Stimulated activated CD8-positive, alpha-beta memory T cell treated with anti-CD3 and anti-CD28 coated beads, Interleukin-2, amount 100 ng/mL, for 48 hours (primary cell): ENCODE measurements at regions not wholly inside any gene's neighbourhood (a gene's known extent, or its start where the extent isn't known, plus 50 kb on each side); places are given as distances from the start of the nearest gene placed in this dataset.

Experiments used
- DNase-seq, 2 donors: peaks; one replicate each; pipeline ENCODE4 v3.0.0-alpha.2; 2020; ENCODE audit warnings: low read depth in 2 of 2

GRCh38 chr10:90321132-90321816 is 536.6 kb downstream of the HTR7 start:
- DNase-seq: no peak

GRCh38 chr10:90326498-90327267 is 531.2 kb downstream of the HTR7 start:
- no peak for DNase-seq

GRCh38 chr10:90327611-90328010 is 530.2 kb downstream of the HTR7 start:
- DNase-seq: no peak

- no peak for DNase-seq
These were observed 529.4 kb downstream of the HTR7 start for GRCh38 chr10:90328459-90328858.

- DNase-seq: no peak
These were observed 528.9 kb downstream of the HTR7 start for GRCh38 chr10:90328896-90329295.

GRCh38 chr10:90337316-90337715 is 520.5 kb downstream of the HTR7 start:
- DNase-seq: no peak

GRCh38 chr10:90342480-90342879 is 515.4 kb downstream of the HTR7 start:
- DNase-seq: no peak

- no peak for DNase-seq
These were observed 513.6 kb downstream of the HTR7 start for GRCh38 chr10:90344226-90344625.

- no peak for DNase-seq
These were observed 510.6 kb downstream of the HTR7 start for GRCh38 chr10:90347239-90347638.

- no peak for DNase-seq
These were observed 507.7 kb downstream of the HTR7 start for GRCh38 chr10:90350122-90350521.

GRCh38 chr10:90352288-90352687 is 505.6 kb downstream of the HTR7 start:
- no peak for DNase-seq

GRCh38 chr10:90354914-90355313 is 502.9 kb downstream of the HTR7 start:
- DNase-seq: no peak

GRCh38 chr10:90363799-90364483 is 493.9 kb downstream of the HTR7 start:
- no peak for DNase-seq

- no peak for DNase-seq
These were observed 485.4 kb downstream of the HTR7 start for GRCh38 chr10:90372451-90372850.

GRCh38 chr10:90373911-90374310 is 483.9 kb downstream of the HTR7 start:
- DNase-seq: no peak

GRCh38 chr10:90378524-90379076 is 479.2 kb downstream of the HTR7 start:
- no peak for DNase-seq

GRCh38 chr10:90381468-90381867 is 476.4 kb downstream of the HTR7 start:
- no peak for DNase-seq

GRCh38 chr10:90389876-90390275 is 468.0 kb downstream of the HTR7 start:
- DNase-seq: no peak

- DNase-seq: no peak
These were observed 463.5 kb downstream of the HTR7 start for GRCh38 chr10:90394311-90394710.

GRCh38 chr10:90396721-90397120 is 461.1 kb downstream of the HTR7 start:
- no peak for DNase-seq

GRCh38 chr10:90398566-90398965 is 459.3 kb downstream of the HTR7 start:
- DNase-seq: no peak

- DNase-seq: no peak
These were observed 458.1 kb downstream of the HTR7 start for GRCh38 chr10:90399782-90400181.
